ENCODE measurements at regions not wholly inside any gene's neighbourhood (a gene's known extent, or its start where the extent isn't known, plus 50 kb on each side); places are given as distances from the start of the nearest gene placed in this dataset.

- no peak for DNase-seq (ENCODE audit: low spot score)
- no peak for TF ChIP-seq EGR1 (IDR thresholded peaks at IDR 0.05; ENCODE audit: low read depth in 2 of 2)
- no peak for TF ChIP-seq FOXA2 (IDR thresholded peaks at IDR 0.05)
- TF ChIP-seq CTCF (IDR thresholded peaks at IDR 0.05; ENCODE audit: low read depth, low read length, missing input control) = no peak
- TF ChIP-seq YY1 (IDR thresholded peaks at IDR 0.05) = no peak
- TF ChIP-seq RAD21 (IDR thresholded peaks at IDR 0.05) = no peak
- TF ChIP-seq SP1 (IDR thresholded peaks at IDR 0.05) = no peak
- TF ChIP-seq GABPA (IDR thresholded peaks at IDR 0.05 in 1 of 2, conservative IDR thresholded peaks at IDR 0.05 in 1 of 2) = no peak
- TF ChIP-seq TAF1 (conservative IDR thresholded peaks at IDR 0.05) = no peak
- TF ChIP-seq NR2F2 (IDR thresholded peaks at IDR 0.05) = no peak
- no peak for TF ChIP-seq HNF4G (IDR thresholded peaks at IDR 0.05)
- no peak for TF ChIP-seq RXRA (IDR thresholded peaks at IDR 0.05)
- no peak for TF ChIP-seq HNF4A (conservative IDR thresholded peaks at IDR 0.05)
- TF ChIP-seq ZBTB33 (IDR thresholded peaks at IDR 0.05) = no peak
- TF ChIP-seq MAX (IDR thresholded peaks at IDR 0.05) = no peak
- no peak for TF ChIP-seq REST (IDR thresholded peaks at IDR 0.05)
- TF ChIP-seq JUND (IDR thresholded peaks at IDR 0.05) = no peak
- no peak for TF ChIP-seq ATF3 (IDR thresholded peaks at IDR 0.05)
- TF ChIP-seq FOXA1 (IDR thresholded peaks at IDR 0.05) = no peak
- Histone ChIP-seq H3K9me3 (ENCODE audit: control insufficient read depth in 4 of 4, low read length in 3 of 4) (no peaks in the 10 kb centered on the region), H3K27ac (ENCODE audit: low read depth in 1 of 2, low read length in 2 of 2) (no peak overlapping the region), H3K9ac (ENCODE audit: low read depth in 1 of 2, low read length in 2 of 2) (no peak overlapping the region), H3K4me1 (ENCODE audit: control insufficient read depth in 4 of 4, insufficient read depth in 4 of 4, low read length in 3 of 4) (peaks cover 0 to 8% (median 5%) of the 10 kb centered on the region in 4 donors), H3K36me3 (ENCODE audit: control insufficient read depth in 4 of 4, insufficient read depth in 3 of 4, low read depth in 1 of 4, low read length in 3 of 4) (no peaks in the 10 kb centered on the region), H3K27me3 (ENCODE audit: control insufficient read depth in 4 of 4, insufficient read depth in 4 of 4, low read length in 3 of 4) (no peaks in the 10 kb centered on the region), H3K4me3 (ENCODE audit: low read depth in 1 of 3, low read length in 3 of 3) (no peak overlapping the region)
- 89% methylated on average over 4 of the region's 4 CpGs for WGBS
These were observed 220.8 kb upstream of the HES1 start for GRCh38 chr3:193915099-193915498.

Data from liver (tissue), 8 donors.